ENCODE measurements at regions not wholly inside any gene's neighbourhood (a gene's known extent, or its start where the extent isn't known, plus 50 kb on each side); places are given as distances from the start of the nearest gene placed in this dataset.

DNA sequence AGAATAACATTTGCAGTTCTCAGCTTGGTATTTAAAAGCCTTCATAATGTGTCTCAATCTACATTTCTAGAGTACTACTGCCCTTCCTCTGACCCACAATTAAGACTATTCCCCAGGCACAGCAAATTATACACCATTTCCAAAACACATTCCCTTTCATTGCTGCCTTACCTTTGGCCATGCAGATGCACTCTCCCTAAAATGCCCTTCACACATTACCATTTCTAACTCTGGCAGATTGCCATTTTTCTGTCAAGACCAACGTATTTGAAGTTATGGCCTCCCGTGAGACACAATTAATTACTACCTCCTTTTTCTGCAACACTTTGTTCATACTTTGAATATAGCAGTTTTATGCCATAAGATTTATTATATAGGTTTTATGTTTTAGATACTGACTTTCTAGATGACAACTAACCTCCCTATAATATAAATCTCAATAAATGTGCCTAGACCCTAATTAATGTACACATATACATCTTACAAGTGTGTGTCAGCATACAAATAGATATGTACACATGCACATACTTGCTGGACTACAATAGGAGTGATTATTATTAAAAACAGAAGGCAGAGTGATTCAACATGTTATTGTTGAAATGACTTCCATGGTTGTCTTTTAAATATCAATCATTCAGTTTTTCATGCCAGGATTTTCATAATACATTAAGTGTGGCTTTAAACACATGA lies 2902.5 kb downstream of the PCDH9 start:
- DNase-seq (ENCODE audit: low read depth), result no peak

GRCh38 chr13:64314331-64314730 lies 2898.7 kb upstream of the PCDH20 start:
- DNase-seq (ENCODE audit: low read depth), result no peak

DNA sequence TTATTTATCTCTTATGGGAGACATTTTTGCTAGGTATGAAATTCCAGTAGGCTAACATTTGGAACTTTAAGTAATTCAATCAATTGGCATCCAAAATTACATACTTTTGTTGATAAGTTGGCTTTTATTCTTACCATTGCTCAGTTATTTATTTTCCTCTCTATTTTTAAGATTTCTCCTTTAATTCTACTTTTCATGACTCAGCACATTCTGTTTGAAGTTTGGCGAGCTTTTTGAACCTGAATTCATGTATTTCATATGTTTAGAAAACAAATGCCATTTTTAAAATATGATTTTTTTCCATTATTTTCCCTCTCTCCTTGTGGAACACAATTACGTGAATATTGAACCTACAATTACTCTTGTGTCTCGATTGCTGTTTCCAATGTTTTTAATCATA lies 2896.3 kb upstream of the PCDH20 start:
- DNase-seq (ENCODE audit: low read depth), result no peak

- DNase-seq (ENCODE audit: low read depth), result no peak
These were observed 2895.5 kb upstream of the PCDH20 start for GRCh38 chr13:64311112-64311511.

DNA sequence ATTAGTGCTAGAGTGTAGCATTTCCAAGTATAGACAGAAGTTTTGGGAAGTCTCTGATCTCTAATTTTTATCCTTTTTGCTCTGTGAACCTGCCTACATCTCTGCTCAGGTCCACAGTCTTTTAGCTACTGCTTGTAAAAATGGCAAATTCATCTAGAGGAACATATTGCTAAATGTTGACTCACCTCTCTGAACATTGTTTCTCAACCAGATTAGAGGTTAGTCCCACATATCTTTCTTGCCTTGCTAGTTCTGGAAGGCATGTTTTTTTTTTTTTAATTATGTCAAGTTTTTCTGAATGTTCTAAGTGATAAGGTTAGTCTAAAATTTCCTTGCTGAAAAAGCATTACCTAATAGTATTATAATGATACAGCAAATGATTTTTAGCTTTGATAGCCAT lies 2889.6 kb upstream of the PCDH20 start:
- no peak for DNase-seq (ENCODE audit: low read depth)

GRCh38 chr13:64300239-64300638 lies 2884.6 kb upstream of the PCDH20 start:
- DNase-seq (ENCODE audit: low read depth), result no peak

- DNase-seq (ENCODE audit: low read depth), result no peak
These were observed 2878.3 kb upstream of the PCDH20 start for GRCh38 chr13:64293923-64294322.

DNA sequence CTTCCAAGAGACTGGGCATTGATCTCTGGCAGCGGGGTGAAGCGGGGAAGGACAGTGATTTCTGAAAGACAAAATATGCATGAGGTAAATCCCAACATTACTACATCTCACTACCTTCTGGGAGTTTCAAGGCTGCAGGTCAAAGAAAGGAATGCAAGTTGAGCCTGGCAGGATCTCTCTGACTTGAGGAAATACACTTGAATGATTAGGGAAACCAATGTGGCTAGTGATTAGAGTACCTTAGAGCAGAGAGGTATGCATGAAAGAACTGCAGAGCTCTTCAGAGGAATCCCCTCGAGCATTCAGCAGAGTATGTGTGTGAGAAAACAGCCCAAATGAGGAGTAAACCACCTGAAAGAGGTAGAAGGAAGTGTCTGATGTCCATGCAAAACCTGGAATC lies 2874.1 kb upstream of the PCDH20 start:
- no peak for DNase-seq (ENCODE audit: low read depth)

DNA sequence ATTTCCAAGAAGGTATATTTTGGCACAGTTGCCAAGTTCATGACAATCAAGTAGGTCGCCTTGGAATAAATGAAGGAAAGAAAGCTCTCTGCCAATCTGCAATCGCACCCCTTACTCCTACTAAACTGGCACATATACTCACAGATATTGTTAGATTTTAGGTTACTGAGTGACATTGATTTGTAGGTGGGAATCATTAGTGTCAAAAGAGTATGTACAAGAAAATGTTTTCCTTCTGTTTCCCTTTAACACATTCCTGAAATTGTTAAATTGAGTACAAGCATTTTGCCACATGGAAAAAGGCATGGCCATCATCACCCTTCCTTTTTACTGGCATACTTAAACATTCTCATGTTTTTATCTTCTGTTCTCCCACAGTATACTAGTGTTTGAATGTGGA lies 2868.3 kb upstream of the PCDH20 start:
- no peak for DNase-seq (ENCODE audit: low read depth)

- DNase-seq (ENCODE audit: low read depth), result no peak
These were observed 2862.8 kb upstream of the PCDH20 start for GRCh38 chr13:64278493-64278892.

- DNase-seq (ENCODE audit: low read depth), result no peak
These were observed 2861.4 kb upstream of the PCDH20 start for GRCh38 chr13:64277097-64277496.

DNA sequence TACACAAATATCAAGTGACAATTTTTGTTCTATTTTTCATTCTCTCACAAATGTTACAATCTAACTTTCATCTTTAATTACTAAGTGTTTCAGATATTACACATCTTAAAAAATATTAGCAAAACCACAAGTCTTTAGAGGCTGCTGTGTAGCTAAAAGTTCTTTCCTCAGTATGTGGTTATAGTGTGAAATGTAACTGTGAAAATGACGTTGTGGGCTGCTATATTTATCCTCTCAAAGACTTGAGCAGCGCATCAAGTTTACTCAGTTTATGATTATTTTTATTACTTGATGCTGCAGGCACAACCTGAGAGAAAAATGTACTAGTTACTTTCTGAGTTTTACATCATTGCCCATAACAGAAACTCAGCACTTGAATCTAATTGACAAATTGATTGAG lies 2860.6 kb upstream of the PCDH20 start:
- DNase-seq (ENCODE audit: low read depth), result no peak

- no peak for DNase-seq (ENCODE audit: low read depth)
These were observed 2859.0 kb upstream of the PCDH20 start for GRCh38 chr13:64274481-64275217.

DNA sequence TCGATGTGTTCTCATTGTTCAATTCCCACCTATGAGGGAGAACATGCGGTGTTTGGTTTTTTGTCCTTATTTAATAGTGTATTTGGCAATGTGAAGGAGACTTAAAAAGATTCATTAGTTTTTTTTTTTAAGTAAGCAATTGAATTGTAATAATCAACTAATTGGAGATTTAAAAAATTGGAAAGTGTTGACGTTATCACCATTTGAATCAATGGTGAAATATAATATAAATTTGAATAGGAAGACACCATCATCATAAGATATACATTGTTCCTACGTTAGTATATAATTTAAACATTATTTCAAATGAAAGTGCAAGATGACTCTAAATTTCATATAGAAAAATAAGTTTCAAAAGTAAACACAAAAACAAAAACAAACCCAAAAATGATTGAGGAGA lies 2858.1 kb upstream of the PCDH20 start:
- no peak for DNase-seq (ENCODE audit: low read depth)

DNA sequence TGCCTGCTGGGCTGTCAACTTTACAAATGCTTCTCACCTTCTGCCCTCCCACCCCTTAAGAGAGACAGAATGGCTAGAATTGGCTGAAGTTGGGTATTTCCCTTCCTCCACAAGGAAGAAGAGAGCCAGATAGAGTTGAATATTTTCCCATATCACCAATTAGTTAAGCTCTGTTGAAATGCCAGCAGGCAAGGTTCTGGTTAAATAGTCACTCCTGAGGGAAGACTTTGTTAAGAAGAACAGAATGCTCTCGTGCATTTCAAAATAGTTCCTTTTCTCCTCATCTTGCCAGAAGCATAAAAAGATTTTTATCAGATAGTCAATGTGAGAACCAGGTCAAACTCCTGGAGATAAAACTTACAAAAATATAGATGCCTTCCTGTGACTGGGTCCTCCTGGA lies 2857.0 kb upstream of the PCDH20 start:
- DNase-seq (ENCODE audit: low read depth), result no peak

- DNase-seq (ENCODE audit: low read depth), result no peak
These were observed 2850.4 kb upstream of the PCDH20 start for GRCh38 chr13:64266024-64266423.

- no peak for DNase-seq (ENCODE audit: low read depth)
These were observed 2847.6 kb upstream of the PCDH20 start for GRCh38 chr13:64263285-64263684.

DNA sequence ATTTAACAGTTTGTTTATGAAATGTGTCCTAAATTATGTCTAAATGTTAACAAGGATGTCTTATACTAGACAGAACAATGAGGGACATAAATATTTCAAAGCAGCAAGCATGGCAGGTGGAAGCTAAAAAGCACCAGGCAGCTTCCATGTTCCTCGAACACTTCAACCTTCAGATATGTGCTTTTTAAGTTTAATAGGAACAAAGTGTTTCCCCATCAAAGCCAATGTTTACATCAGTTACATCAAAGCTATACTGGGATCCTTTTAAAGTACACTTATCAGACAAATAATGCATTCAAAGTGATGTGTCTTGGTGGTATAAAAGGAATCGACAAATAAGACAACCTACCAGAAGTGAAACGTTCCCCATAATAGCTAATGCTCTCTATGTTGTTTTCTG lies 2841.1 kb upstream of the PCDH20 start:
- no peak for DNase-seq (ENCODE audit: low read depth)

GRCh38 chr13:64255988-64256387 lies 2840.3 kb upstream of the PCDH20 start:
- no peak for DNase-seq (ENCODE audit: low read depth)

DNA sequence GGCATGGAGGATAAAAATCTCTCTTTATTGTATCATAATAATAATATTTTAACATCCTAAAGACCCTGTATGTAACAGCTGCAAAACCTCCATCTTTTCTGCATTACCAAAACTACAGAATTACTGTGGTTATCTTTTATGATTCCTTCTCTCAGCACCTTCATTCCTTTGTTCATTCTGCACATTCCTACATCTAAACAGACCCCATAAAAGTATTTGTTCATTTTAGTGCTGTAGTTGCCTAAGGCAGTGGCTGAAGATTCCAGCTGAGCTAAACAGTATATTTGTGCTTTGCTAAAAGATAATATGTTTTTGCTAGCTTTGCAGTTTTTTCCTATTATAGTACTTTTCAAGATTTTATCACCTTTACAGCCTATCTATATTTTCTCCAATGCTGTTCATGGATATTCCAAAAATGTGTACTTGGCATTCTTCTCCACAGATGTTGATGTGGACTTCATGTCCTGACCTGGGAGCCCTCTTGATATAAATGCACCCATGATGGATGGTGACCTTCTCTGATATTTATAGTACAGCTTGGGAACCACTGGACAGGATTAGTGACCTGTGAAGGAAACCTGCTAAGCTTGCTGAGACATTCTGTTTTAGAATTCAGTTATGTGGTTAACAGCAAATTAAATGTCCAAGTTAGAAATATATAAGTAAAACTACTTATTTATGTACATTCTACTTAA lies 2832.9 kb upstream of the PCDH20 start:
- DNase-seq (ENCODE audit: low read depth), result no peak

DNA sequence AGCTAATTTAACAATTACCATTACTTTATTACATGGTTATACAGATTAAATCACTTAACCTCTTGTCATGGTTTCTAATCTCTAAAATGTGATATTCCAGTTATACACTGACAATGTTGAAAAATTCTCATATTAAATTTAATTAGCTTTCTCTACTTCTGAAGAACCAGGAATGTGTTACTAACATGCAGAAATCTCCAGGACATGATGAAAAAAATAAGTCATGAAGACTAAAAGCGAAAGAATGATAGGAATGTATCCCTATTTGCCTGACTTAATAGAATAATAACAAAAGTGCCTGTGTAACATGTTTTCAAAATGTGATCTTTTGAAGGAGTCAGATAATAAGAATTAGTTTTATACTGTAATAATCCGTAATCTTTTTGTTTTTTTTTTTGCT lies 2823.7 kb upstream of the PCDH20 start:
- no peak for DNase-seq (ENCODE audit: low read depth)

DNA sequence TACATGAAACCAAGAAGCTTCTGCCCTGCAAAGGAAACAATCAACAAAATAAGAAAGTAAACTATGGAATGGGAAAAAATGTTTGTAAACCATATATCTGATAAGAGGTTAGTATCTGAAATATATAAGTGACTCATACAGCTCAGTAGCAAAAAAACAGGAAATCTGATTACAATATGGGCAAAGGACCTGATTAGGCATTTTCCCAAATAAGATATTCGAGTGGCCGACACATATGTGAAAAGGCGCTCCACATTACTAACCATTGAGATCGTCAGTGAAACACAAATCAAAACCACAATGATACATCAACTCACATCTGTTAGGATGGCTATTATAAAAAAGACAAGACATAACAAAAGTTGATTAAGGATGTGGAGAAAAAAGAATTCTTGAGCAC lies 2818.6 kb upstream of the PCDH20 start:
- no peak for DNase-seq (ENCODE audit: low read depth)

DNA sequence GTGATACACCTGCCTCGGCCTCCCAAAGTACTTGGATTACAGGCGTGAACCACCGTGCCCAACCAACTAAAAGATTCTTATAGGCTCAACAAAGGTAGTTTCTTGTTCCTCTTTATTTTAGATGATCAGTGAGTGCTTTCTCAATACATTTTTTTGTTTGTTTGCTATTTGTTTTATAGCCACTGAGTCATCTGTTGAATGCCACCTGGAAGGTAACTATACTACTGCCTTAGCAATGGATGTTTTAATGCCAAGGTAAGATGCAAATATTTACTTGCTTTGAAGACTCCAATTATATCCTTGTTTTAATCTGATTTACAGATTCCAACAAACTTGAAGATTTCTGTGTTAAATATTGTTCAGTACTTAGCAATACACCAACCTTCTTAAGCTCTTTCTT lies 2807.4 kb upstream of the PCDH20 start:
- DNase-seq (ENCODE audit: low read depth), result no peak

Measured in Daoy (cell line).